GM12878 (cell line): ENCODE measurements at regions not wholly inside any gene's neighbourhood (a gene's known extent, or its start where the extent isn't known, plus 50 kb on each side); places are given as distances from the start of the nearest gene placed in this dataset.

ENCODE experiments used
- ATAC-seq: fragments of 200-7000 bp; cut with Tn5 transposase; 3 replicates; pipeline ENCODE4 v1.9.1; 2020; ENCODE audit warnings: mild to moderate bottlenecking, moderate library complexity
- BruUV-seq: library from RNA; stranded (reverse); fragments of 400-500 nt; replicated peaks from 2 replicates; lab custom pipeline; 2021; lab: Mats Ljungman, UMichigan
- CTCF ChIA-PET: fragments of 300-600 bp; sonication (Branson Sonifier 250); formaldehyde crosslinking; extraction: SDS; loops from one replicate; lab custom pipeline; 2021; ENCODE audit warnings: inconsistent platforms; lab: Yijun Ruan, JAX
- POLR2A ChIA-PET: fragments of 350-600 bp; formaldehyde crosslinking; extraction: SDS; loops from one replicate; lab custom pipeline; 2021; ENCODE audit warnings: inconsistent platforms; lab: Charles Lee
- RAD21 ChIA-PET: fragments of 300-600 bp; sonication (Branson Sonifier 250); formaldehyde crosslinking; loops from one replicate; lab custom pipeline; 2023; ENCODE audit warnings: antibody characterized with exemption; ENCODE audit not compliant: unreplicated experiment; lab: Charles Lee
- SMC1A ChIA-PET: fragments of 300-600 bp; sonication (Branson Sonifier 250); formaldehyde crosslinking; loops from one replicate; lab custom pipeline; 2023; ENCODE audit not compliant: unreplicated experiment, uncharacterized antibody; lab: Charles Lee
- DNase-seq: peaks from one replicate; pipeline ENCODE4 v3.0.0-alpha.2; 2011; ENCODE audit warnings: low read depth, low spot score
- FAIRE-seq: peaks from 3 replicates; lab custom pipeline; 2011; peaks lifted over from hg19 to GRCh38; lab: Jason Lieb, UNC
- H2AFZ ChIP-seq: 2 replicates; pipeline ENCODE4 v1.6.0; 2011; ENCODE audit warnings: low read depth, low read length, control low read depth; ENCODE audit not compliant: control insufficient read depth
- H3K27ac ChIP-seq: 2 replicates; pipeline ENCODE4 v1.5.1; 2011; ENCODE audit warnings: control low read depth; ENCODE audit not compliant: control insufficient read depth, insufficient read depth
- H3K27me3 ChIP-seq, 2 experiments: replicated peaks in 1 of 2; 2 replicates each; pipeline versions ENCODE4 v1.6.0 to v1.6.1; 2011; ENCODE audit warnings: low read length in 1 of 2; ENCODE audit not compliant: control insufficient read depth in 2 of 2, insufficient read depth in 2 of 2
- H3K36me3 ChIP-seq, 2 experiments: 2 replicates each; pipeline ENCODE4 v1.5.1; 2011; ENCODE audit warnings: low read length in 1 of 2; ENCODE audit not compliant: control insufficient read depth in 2 of 2, insufficient read depth in 2 of 2
- H3K4me1 ChIP-seq: 2 replicates; pipeline ENCODE4 v1.6.1; 2011; ENCODE audit warnings: mild to moderate bottlenecking, low read length, moderate library complexity, mixed read lengths; ENCODE audit not compliant: control insufficient read depth, insufficient read depth
- H3K4me2 ChIP-seq: 2 replicates; pipeline ENCODE4 v1.6.0; 2011; ENCODE audit warnings: control low read depth; ENCODE audit not compliant: control insufficient read depth, insufficient read depth
- H3K4me3 ChIP-seq: fragments of 200-600 bp; sonication (generic); 2 replicates; pipeline ENCODE4 v1.5.1; 2016
- H3K79me2 ChIP-seq: 2 replicates; pipeline ENCODE4 v1.6.0; 2011; ENCODE audit warnings: low read length; ENCODE audit not compliant: control insufficient read depth, insufficient read depth
- H3K9ac ChIP-seq: 2 replicates; pipeline ENCODE4 v1.8.0; 2011; ENCODE audit warnings: low read length, control low read depth, mixed read lengths; ENCODE audit not compliant: control insufficient read depth, insufficient read depth
- H3K9me3 ChIP-seq: replicated peaks from 3 replicates; pipeline ENCODE4 v1.5.1; 2011; ENCODE audit warnings: mild to moderate bottlenecking, low read length; ENCODE audit not compliant: control insufficient read depth, insufficient read depth
- H4K20me1 ChIP-seq: 2 replicates; pipeline ENCODE4 v1.6.0; 2011; ENCODE audit not compliant: control insufficient read depth, insufficient read depth
- ESRRA ChIP-seq: IDR thresholded peaks from 2 replicates; pipeline ENCODE4 v1.6.1; 2012; ENCODE audit warnings: mild to moderate bottlenecking, low read length, improper control_type of control experiment
- RFX5 ChIP-seq: IDR thresholded peaks from 2 replicates; pipeline ENCODE4 v1.6.1; 2011; ENCODE audit warnings: low read depth, low read length, improper control_type of control experiment
- ZBTB11 ChIP-seq: fragments of 450-650 bp; formaldehyde crosslinking; IDR thresholded peaks from 2 replicates; pipeline ENCODE4 v1.5.0; 2022; ENCODE audit warnings: mild to moderate bottlenecking, missing genetic modification characterization
- WGBS: methylation state at CpG from one replicate; pipeline ENCODE4 v1.1.6; 2016; ENCODE audit warnings: low lambda C conversion rate; ENCODE audit not compliant: insufficient replicate concordance, insufficient coverage; ENCODE audit errors: missing lambda C conversion rate; 5-methylcytosine and 5-hydroxymethylcytosine counted together
- in situ Hi-C: fragments of 300-500 bp; cut with MboI; formaldehyde crosslinking; loops from 9 replicates; pipeline ENCODE4 v1.14.3; 2018; ENCODE audit warnings: mixed read lengths
- intact Hi-C: fragments of 100-400 bp; cut with micrococcal nuclease; formaldehyde crosslinking; loops from one replicate; pipeline ENCODE4 v1.14.2; 2022; ENCODE audit not compliant: unreplicated experiment
- TF ChIP-seq, protein P1 (sequence below): IDR thresholded peaks from 2 replicates; pipeline ENCODE4 v1.6.1; 2012; ENCODE audit warnings: mild to moderate bottlenecking, low read depth, low read length

- DNase-seq, result no peak
- RAD21 ChIA-PET, result no interaction called here
Measured at GRCh38 chr7:153061910-153062528, 302.5 kb downstream of the ACTR3B start.

More at GRCh38 chr7:153061910-153062528, 302.5 kb downstream of the ACTR3B start:
- Histone ChIP-seq H2AFZ (no peak overlapping the region), H3K4me3 (no peak overlapping the region), H3K9ac (no peak overlapping the region), H3K4me2 (no peak overlapping the region), H3K27ac (no peak overlapping the region), H3K9me3 (no peaks in the 10 kb centered on the region), H4K20me1 (no peaks in the 10 kb centered on the region), H3K4me1 (no peaks in the 10 kb centered on the region), H3K27me3 (no peaks in the 10 kb centered on the region), H3K79me2 (no peaks in the 10 kb centered on the region), H3K36me3 (no peaks in the 10 kb centered on the region)
- 38% methylated on average over 13 of the region's 13 CpGs for WGBS
- TF ChIP-seq, protein P1, sequence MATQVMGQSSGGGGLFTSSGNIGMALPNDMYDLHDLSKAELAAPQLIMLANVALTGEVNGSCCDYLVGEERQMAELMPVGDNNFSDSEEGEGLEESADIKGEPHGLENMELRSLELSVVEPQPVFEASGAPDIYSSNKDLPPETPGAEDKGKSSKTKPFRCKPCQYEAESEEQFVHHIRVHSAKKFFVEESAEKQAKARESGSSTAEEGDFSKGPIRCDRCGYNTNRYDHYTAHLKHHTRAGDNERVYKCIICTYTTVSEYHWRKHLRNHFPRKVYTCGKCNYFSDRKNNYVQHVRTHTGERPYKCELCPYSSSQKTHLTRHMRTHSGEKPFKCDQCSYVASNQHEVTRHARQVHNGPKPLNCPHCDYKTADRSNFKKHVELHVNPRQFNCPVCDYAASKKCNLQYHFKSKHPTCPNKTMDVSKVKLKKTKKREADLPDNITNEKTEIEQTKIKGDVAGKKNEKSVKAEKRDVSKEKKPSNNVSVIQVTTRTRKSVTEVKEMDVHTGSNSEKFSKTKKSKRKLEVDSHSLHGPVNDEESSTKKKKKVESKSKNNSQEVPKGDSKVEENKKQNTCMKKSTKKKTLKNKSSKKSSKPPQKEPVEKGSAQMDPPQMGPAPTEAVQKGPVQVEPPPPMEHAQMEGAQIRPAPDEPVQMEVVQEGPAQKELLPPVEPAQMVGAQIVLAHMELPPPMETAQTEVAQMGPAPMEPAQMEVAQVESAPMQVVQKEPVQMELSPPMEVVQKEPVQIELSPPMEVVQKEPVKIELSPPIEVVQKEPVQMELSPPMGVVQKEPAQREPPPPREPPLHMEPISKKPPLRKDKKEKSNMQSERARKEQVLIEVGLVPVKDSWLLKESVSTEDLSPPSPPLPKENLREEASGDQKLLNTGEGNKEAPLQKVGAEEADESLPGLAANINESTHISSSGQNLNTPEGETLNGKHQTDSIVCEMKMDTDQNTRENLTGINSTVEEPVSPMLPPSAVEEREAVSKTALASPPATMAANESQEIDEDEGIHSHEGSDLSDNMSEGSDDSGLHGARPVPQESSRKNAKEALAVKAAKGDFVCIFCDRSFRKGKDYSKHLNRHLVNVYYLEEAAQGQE, result peak; percentile 87
- TF ChIP-seq ZBTB11 (CRISPR knock-in tag) (no peak), ESRRA (no peak), RFX5 (no peak)
- ChIA-PET POLR2A (no interaction called here), SMC1A (no interaction called here), CTCF (no interaction called here)
- in situ Hi-C loops (no loop called here), intact Hi-C loops (no loop called here)
- no peak for FAIRE-seq
- BruUV-seq, result no TSS peak
- no peak for ATAC-seq
